BJ (cell line): ENCODE measurements at regions not wholly inside any gene's neighbourhood (a gene's known extent, or its start where the extent isn't known, plus 50 kb on each side); places are given as distances from the start of the nearest gene placed in this dataset.

Source experiments
- CTCF ChIA-PET: fragments of 350-600 bp; formaldehyde crosslinking; extraction: SDS; loops from one replicate; lab custom pipeline; 2021; ENCODE audit warnings: antibody characterized with exemption, inconsistent platforms; lab: Yijun Ruan, JAX
- POLR2A ChIA-PET: fragments of 300-600 bp; sonication (Branson Sonifier 250); formaldehyde crosslinking; extraction: SDS; loops from one replicate; lab custom pipeline; 2021; ENCODE audit warnings: antibody characterized with exemption; lab: Charles Lee
- DNase-seq: peaks from one replicate; pipeline ENCODE4 v3.0.0-alpha.2; 2011; ENCODE audit warnings: low read depth
- H3K27me3 ChIP-seq: 2 replicates; pipeline ENCODE4 v1.6.0; 2011; ENCODE audit warnings: low read length; ENCODE audit not compliant: control insufficient read depth, insufficient read depth
- H3K36me3 ChIP-seq: 2 replicates; pipeline ENCODE4 v1.5.1; 2011; ENCODE audit warnings: low read length; ENCODE audit not compliant: control insufficient read depth, insufficient read depth
- H3K4me3 ChIP-seq: 2 replicates; pipeline ENCODE4 v1.5.1; 2011; ENCODE audit warnings: low read depth, mild to moderate bottlenecking, control low read depth, low read length
- CTCF ChIP-seq: IDR thresholded peaks from 2 replicates; pipeline ENCODE4 v1.5.1; 2011; ENCODE audit warnings: low read depth, mild to moderate bottlenecking, control low read depth, inconsistent platforms, low read length, moderate library complexity; ENCODE audit not compliant: insufficient read depth

GRCh38 chr12:107544937-107545336, 140.7 kb upstream of the PWP1 start:
- no peak for TF ChIP-seq CTCF
- ChIA-PET POLR2A (no interaction called here), CTCF (no interaction called here)
- H3K4me3 ChIP-seq = no peak overlapping the region
- no peaks in the 10 kb centered on the region for H3K27me3 ChIP-seq
- H3K36me3 ChIP-seq = no peaks in the 10 kb centered on the region
- DNase-seq = no peak

- H3K36me3 ChIP-seq = no peaks in the 10 kb centered on the region
- ChIA-PET CTCF (no interaction called here), POLR2A (no interaction called here)
- no peaks in the 10 kb centered on the region for H3K27me3 ChIP-seq
- DNase-seq = no peak
- no peak overlapping the region for H3K4me3 ChIP-seq
- TF ChIP-seq CTCF = no peak
These were observed 139.8 kb upstream of the PWP1 start for GRCh38 chr12:107545737-107546353.

GRCh38 chr12:107547389-107547788, 138.2 kb upstream of the PWP1 start:
- ChIA-PET CTCF (no interaction called here), POLR2A (no interaction called here)
- no peak overlapping the region for H3K4me3 ChIP-seq
- H3K36me3 ChIP-seq = no peaks in the 10 kb centered on the region
- no peak for TF ChIP-seq CTCF
- DNase-seq = no peak
- H3K27me3 ChIP-seq = no peaks in the 10 kb centered on the region

GRCh38 chr12:107549651-107550480, 135.7 kb upstream of the PWP1 start:
- no peak for TF ChIP-seq CTCF
- Histone ChIP-seq H3K27me3 (no peaks in the 10 kb centered on the region), H3K4me3 (no peak overlapping the region), H3K36me3 (no peaks in the 10 kb centered on the region)
- ChIA-PET CTCF (no interaction called here), POLR2A (no interaction called here)
- DNase-seq = no peak

GRCh38 chr12:107551434-107551833, 134.2 kb upstream of the PWP1 start:
- CTCF ChIA-PET = interaction anchor here (0.7 kb wide), 1 partner anchor 47 kb away, joined by 3 read pairs; no protein-coding TSS in a partner anchor
- Histone ChIP-seq H3K36me3 (no peaks in the 10 kb centered on the region), H3K4me3 (no peak overlapping the region), H3K27me3 (no peaks in the 10 kb centered on the region)
- POLR2A ChIA-PET = no interaction called here
- TF ChIP-seq CTCF = no peak
- no peak for DNase-seq
